ENCODE measurements at regions not wholly inside any gene's neighbourhood (a gene's known extent, or its start where the extent isn't known, plus 50 kb on each side); places are given as distances from the start of the nearest gene placed in this dataset.

GRCh38 chr1:96510911-96511310 lies 210.7 kb upstream of the PTBP2 start (continued):
- TF ChIP-seq ATF2 (IDR thresholded peaks at IDR 0.05; ENCODE audit: low read length), result no peak
- TF ChIP-seq TAF7 (optimal IDR thresholded peaks at IDR 0.05; ENCODE audit: borderline replicate concordance, low read depth, low read length), result no peak
- TF ChIP-seq USF2 (IDR thresholded peaks at IDR 0.05; ENCODE audit: low read length), result no peak
- TF ChIP-seq GTF2F1 (IDR thresholded peaks at IDR 0.05; ENCODE audit: borderline replicate concordance, low read depth, low read length), result no peak
- TF ChIP-seq SUZ12 (IDR thresholded peaks at IDR 0.05; ENCODE audit: low read length), result no peak
- TF ChIP-seq EP300 (IDR thresholded peaks at IDR 0.05; ENCODE audit: borderline replicate concordance in 1 of 2, low read depth in 2 of 2, low read length in 2 of 2), result no peak
- TF ChIP-seq ZNF274 (IDR thresholded peaks at IDR 0.05; ENCODE audit: borderline replicate concordance, extremely low read depth, low read length), result no peak

Measured in H1 (cell line).